ENCODE measurements at regions not wholly inside any gene's neighbourhood (a gene's known extent, or its start where the extent isn't known, plus 50 kb on each side); places are given as distances from the start of the nearest gene placed in this dataset.

DNA sequence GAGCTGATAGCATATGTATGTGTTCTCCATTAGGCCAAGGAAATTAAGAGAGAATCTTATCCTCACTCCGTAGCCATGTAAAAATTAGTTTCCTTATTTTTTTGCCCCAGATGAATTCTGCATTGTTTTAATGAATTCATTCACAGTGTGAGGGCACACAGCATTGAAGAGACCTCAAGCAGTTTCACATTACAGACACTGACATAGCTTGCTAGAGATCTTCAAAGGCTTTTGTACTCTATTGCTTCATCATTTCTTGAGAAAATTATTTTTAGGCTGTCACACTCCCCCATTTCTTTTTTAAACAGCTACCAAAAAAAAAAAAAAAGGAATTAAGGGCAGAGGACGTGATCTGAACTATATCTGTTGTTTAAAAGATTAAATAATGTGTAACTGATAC is 251.1 kb downstream of the BCAT1 start:
- TF ChIP-seq POLR2A (IDR thresholded peaks at IDR 0.05; ENCODE audit: borderline replicate concordance, extremely low read depth, insufficient read depth, insufficient read length): no peak
- no peak for TF ChIP-seq CTCF (IDR thresholded peaks at IDR 0.05 in 2 of 3, conservative IDR thresholded peaks at IDR 0.05 in 1 of 3; ENCODE audit: borderline replicate concordance in 1 of 3, insufficient read depth in 1 of 3, low read depth in 2 of 3, low read length in 2 of 3)
- TF ChIP-seq REST (IDR thresholded peaks at IDR 0.05; ENCODE audit: low read depth): no peak
- no peak for TF ChIP-seq POLR2AphosphoS5 (IDR thresholded peaks at IDR 0.05; ENCODE audit: low read depth, low read length)
- TF ChIP-seq ATF3 (IDR thresholded peaks at IDR 0.05): no peak

Measured in HCT116 (cell line).